ENCODE measurements at regions not wholly inside any gene's neighbourhood (a gene's known extent, or its start where the extent isn't known, plus 50 kb on each side); places are given as distances from the start of the nearest gene placed in this dataset.

DNA sequence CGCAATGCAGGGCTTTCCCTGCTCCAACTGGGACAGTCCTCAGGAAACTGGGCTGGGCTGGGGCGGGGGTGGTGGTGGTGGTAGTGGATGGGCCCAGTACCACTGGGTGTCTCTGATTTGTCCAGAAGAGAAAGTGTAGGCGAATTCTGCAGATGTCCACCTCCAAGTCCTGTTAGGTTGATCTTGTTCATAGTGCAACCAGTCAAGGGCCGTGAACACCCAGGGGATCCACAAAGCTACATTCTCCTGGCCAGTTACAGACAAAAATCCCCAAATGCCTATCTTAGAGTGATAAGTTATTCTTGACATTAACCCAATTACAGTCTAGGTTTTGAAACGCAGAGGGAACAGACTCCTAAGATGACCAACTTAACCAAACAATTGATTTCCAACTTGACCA, 97.5 kb upstream of the SHB start:
- H3K79me2 ChIP-seq (ENCODE audit: insufficient read depth, low read length) = no peaks in the 10 kb centered on the region
- peaks cover 5% of the 10 kb centered on the region; the same call in 1 of the 2 replicates for H3K9me3 ChIP-seq (ENCODE audit: insufficient read depth, low read depth, low read length)
- no peaks in the 10 kb centered on the region for H3K27me3 ChIP-seq (ENCODE audit: insufficient read depth, low read length, poor library complexity, severe bottlenecking)
- H3K36me3 ChIP-seq (ENCODE audit: insufficient read depth, low read length) = no peaks in the 10 kb centered on the region
- no peak overlapping the region for H3K4me3 ChIP-seq (ENCODE audit: low read length, poor library complexity, severe bottlenecking)
- no peaks in the 10 kb centered on the region for H3K9me2 ChIP-seq (replicated peaks; ENCODE audit: low read depth, low read length)
- no peaks in the 10 kb centered on the region for H3F3A ChIP-seq (ENCODE audit: low read depth)
- peaks cover 24% of the 10 kb centered on the region for H3K4me1 ChIP-seq (ENCODE audit: insufficient read depth, low read length, poor library complexity, severe bottlenecking)
- H3K9ac ChIP-seq (ENCODE audit: low read depth, low read length, poor library complexity, severe bottlenecking) = no peak overlapping the region
- TF ChIP-seq CTCF (conservative IDR thresholded peaks at IDR 0.05; ENCODE audit: low read length) (no peak), EZH2phosphoT487 (IDR thresholded peaks at IDR 0.05; ENCODE audit: borderline replicate concordance) (no peak)
- H4K20me1 ChIP-seq (ENCODE audit: insufficient read depth, low read length, poor library complexity, severe bottlenecking) = no peaks in the 10 kb centered on the region
- H2AFZ ChIP-seq (ENCODE audit: low read length) = no peak overlapping the region
- no peak overlapping the region for H3K4me2 ChIP-seq (ENCODE audit: low read depth, low read length, poor library complexity, severe bottlenecking)

DNA sequence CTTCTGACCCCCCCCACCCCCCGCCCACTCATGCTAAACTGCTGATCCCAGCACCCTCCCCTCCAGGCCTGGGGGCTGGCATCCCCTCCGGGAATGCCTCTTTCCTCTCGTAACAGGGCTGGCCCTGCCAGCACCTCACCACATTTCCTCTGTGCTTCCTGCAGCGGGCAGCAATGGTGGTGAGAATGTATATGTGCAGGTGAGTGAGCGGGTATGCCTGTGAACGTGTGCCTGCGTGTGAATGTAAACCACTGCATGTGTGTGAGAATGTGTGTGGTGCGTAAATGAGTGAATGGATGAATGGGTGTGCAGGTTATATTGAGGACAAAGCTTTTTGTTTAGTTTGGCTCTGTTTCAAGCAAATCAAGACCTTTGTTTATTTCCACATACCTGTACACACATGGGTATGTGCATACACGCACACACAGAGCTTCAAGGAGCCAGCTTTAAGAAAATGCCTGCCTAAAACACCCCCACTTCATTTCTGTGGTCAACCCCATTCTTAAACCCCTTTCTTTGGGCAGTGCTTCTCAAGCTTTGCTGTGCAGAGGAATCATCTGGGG, 95.7 kb upstream of the SHB start:
- no peaks in the 10 kb centered on the region for H3K9me3 ChIP-seq (ENCODE audit: insufficient read depth, low read depth, low read length)
- peak overlapping the region; percentile 39 for H3K9ac ChIP-seq (ENCODE audit: low read depth, low read length, poor library complexity, severe bottlenecking)
- no peaks in the 10 kb centered on the region for H3K9me2 ChIP-seq (replicated peaks; ENCODE audit: low read depth, low read length)
- no peaks in the 10 kb centered on the region for H3K79me2 ChIP-seq (ENCODE audit: insufficient read depth, low read length)
- H3K4me3 ChIP-seq (ENCODE audit: low read length, poor library complexity, severe bottlenecking) = peak overlapping the region; percentile 34
- H3K4me2 ChIP-seq (ENCODE audit: low read depth, low read length, poor library complexity, severe bottlenecking) = peak overlapping the region; percentile 47
- H3K36me3 ChIP-seq (ENCODE audit: insufficient read depth, low read length) = no peaks in the 10 kb centered on the region
- no peaks in the 10 kb centered on the region for H3K27me3 ChIP-seq (ENCODE audit: insufficient read depth, low read length, poor library complexity, severe bottlenecking)
- peak overlapping the region; percentile 20; the same call in 1 of the 2 replicates for H2AFZ ChIP-seq (ENCODE audit: low read length)
- H4K20me1 ChIP-seq (ENCODE audit: insufficient read depth, low read length, poor library complexity, severe bottlenecking) = no peaks in the 10 kb centered on the region
- no peaks in the 10 kb centered on the region for H3F3A ChIP-seq (ENCODE audit: low read depth)
- TF ChIP-seq CTCF (conservative IDR thresholded peaks at IDR 0.05; ENCODE audit: low read length) (no peak), EZH2phosphoT487 (IDR thresholded peaks at IDR 0.05; ENCODE audit: borderline replicate concordance) (no peak)
- peaks cover 24% of the 10 kb centered on the region for H3K4me1 ChIP-seq (ENCODE audit: insufficient read depth, low read length, poor library complexity, severe bottlenecking)

DNA sequence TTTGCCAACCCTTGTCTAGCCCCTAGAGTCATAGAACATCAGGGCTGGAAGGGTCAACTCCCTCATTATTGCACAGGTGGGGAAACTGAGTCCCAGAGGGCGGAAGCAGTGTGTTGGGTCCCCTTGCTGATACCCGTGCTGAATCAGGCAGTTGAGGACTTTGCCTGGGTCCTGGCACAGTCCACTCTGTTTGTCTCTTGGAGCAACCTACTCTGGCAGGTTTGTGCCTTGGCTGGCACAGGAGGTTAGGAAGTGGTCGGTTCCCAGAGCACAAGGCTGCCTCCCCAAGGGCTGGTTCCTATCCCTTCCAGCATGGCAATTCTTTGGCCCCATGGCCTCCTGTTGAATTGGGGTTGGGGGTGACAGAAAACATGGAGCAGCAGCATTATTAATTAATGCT, 94.5 kb upstream of the SHB start:
- Histone ChIP-seq H3F3A (ENCODE audit: low read depth) (no peaks in the 10 kb centered on the region), H3K36me3 (ENCODE audit: insufficient read depth, low read length) (no peaks in the 10 kb centered on the region), H3K9ac (ENCODE audit: low read depth, low read length, poor library complexity, severe bottlenecking) (no peak overlapping the region), H3K4me2 (ENCODE audit: low read depth, low read length, poor library complexity, severe bottlenecking) (peak overlapping the region; percentile 47), H3K4me1 (ENCODE audit: insufficient read depth, low read length, poor library complexity, severe bottlenecking) (peaks cover 24% of the 10 kb centered on the region), H2AFZ (ENCODE audit: low read length) (0 out of 2 replicates have a peak overlapping the region, but pooled peaks have one; percentile 20), H3K4me3 (ENCODE audit: low read length, poor library complexity, severe bottlenecking) (no peak overlapping the region), H4K20me1 (ENCODE audit: insufficient read depth, low read length, poor library complexity, severe bottlenecking) (no peaks in the 10 kb centered on the region), H3K79me2 (ENCODE audit: insufficient read depth, low read length) (no peaks in the 10 kb centered on the region), H3K9me3 (ENCODE audit: insufficient read depth, low read depth, low read length) (no peaks in the 10 kb centered on the region), H3K27me3 (ENCODE audit: insufficient read depth, low read length, poor library complexity, severe bottlenecking) (no peaks in the 10 kb centered on the region), H3K9me2 (replicated peaks; ENCODE audit: low read depth, low read length) (no peaks in the 10 kb centered on the region)
- TF ChIP-seq CTCF (conservative IDR thresholded peaks at IDR 0.05; ENCODE audit: low read length) = no peak
- TF ChIP-seq EZH2phosphoT487 (IDR thresholded peaks at IDR 0.05; ENCODE audit: borderline replicate concordance) = no peak

Measured in Loucy (cell line).